CD14-positive monocyte (primary cell): ENCODE measurements at regions not wholly inside any gene's neighbourhood (a gene's known extent, or its start where the extent isn't known, plus 50 kb on each side); places are given as distances from the start of the nearest gene placed in this dataset.

Source experiments
- DNase-seq, 3 donors: peaks; one replicate each; pipeline ENCODE4 v3.0.0-alpha.2; 2011 to 2022
- H2AFZ ChIP-seq: 2 replicates; pipeline ENCODE4 v1.6.0; 2012; ENCODE audit warnings: mild to moderate bottlenecking, low read depth, low read length, inconsistent platforms; ENCODE audit not compliant: insufficient read depth, poor library complexity, severe bottlenecking
- H3K27ac ChIP-seq, 2 donors: 1 replicate in 1 of 2; 2 replicates in 1 of 2; pipeline ENCODE4 v1.5.1; 2012 to 2013; ENCODE audit warnings: low read length in 2 of 2, control low read depth in 1 of 2, inconsistent platforms in 1 of 2, low read depth in 1 of 2, mild to moderate bottlenecking in 1 of 2
- H3K27me3 ChIP-seq, 2 donors: one replicate each; pipeline versions ENCODE4 v1.6.0 to v1.6.1; 2011 to 2013; ENCODE audit warnings: low read length in 2 of 2; ENCODE audit not compliant: control insufficient read depth in 2 of 2, insufficient read depth in 2 of 2
- H3K36me3 ChIP-seq, 2 donors: replicated peaks in 1 of 2; 1 replicate in 1 of 2; 2 replicates in 1 of 2; pipeline versions ENCODE4 v1.5.1 to v1.6.1; 2012 to 2013; ENCODE audit warnings: low read length in 2 of 2, control low read depth in 1 of 2, inconsistent platforms in 1 of 2, mild to moderate bottlenecking in 1 of 2; ENCODE audit not compliant: insufficient read depth in 2 of 2, control insufficient read depth in 1 of 2
- H3K4me1 ChIP-seq, 2 donors: 1 replicate in 1 of 2; 2 replicates in 1 of 2; pipeline versions ENCODE4 v1.5.1 to v1.6.1; 2012 to 2013; ENCODE audit warnings: low read length in 2 of 2, control low read depth in 1 of 2, inconsistent platforms in 1 of 2, mild to moderate bottlenecking in 1 of 2, moderate library complexity in 1 of 2; ENCODE audit not compliant: insufficient read depth in 2 of 2, control insufficient read depth in 1 of 2
- H3K4me2 ChIP-seq: replicated peaks from 2 replicates; pipeline ENCODE3; 2012; ENCODE audit warnings: low read length, moderate library complexity, mild to moderate bottlenecking; ENCODE audit not compliant: poor library complexity, severe bottlenecking; ENCODE audit errors: extremely low read depth
- H3K4me3 ChIP-seq, 3 experiments: fragments of 200-600 bp in 1 of 3; sonication (generic) in 1 of 3; replicated peaks in 1 of 3; 1 replicate in 2 of 3; 2 replicates in 1 of 3; pipeline ENCODE4 v1.5.1; 2011 to 2013; ENCODE audit warnings: low read length in 3 of 3, mild to moderate bottlenecking in 3 of 3, control low read depth in 2 of 3, low read depth in 2 of 3, inconsistent platforms in 1 of 3, moderate library complexity in 1 of 3
- H3K79me2 ChIP-seq: 2 replicates; pipeline ENCODE4 v1.6.0; 2012; ENCODE audit warnings: mild to moderate bottlenecking, control low read depth, inconsistent platforms, low read length, moderate library complexity; ENCODE audit not compliant: insufficient read depth
- H3K9ac ChIP-seq: 2 replicates; pipeline ENCODE4 v1.6.0; 2017; ENCODE audit warnings: low read length, mild to moderate bottlenecking; ENCODE audit not compliant: insufficient read depth, poor library complexity, severe bottlenecking
- H3K9me3 ChIP-seq, 2 donors: replicated peaks in 1 of 2; 1 replicate in 1 of 2; 2 replicates in 1 of 2; pipeline versions ENCODE4 v1.5.1 to v1.6.1; 2012 to 2013; ENCODE audit warnings: low read length in 2 of 2, control low read depth in 1 of 2; ENCODE audit not compliant: control insufficient read depth in 1 of 2, insufficient read depth in 1 of 2
- H4K20me1 ChIP-seq: 2 replicates; pipeline ENCODE4 v1.6.0; 2012; ENCODE audit warnings: mild to moderate bottlenecking, low read length, control low read depth, moderate library complexity; ENCODE audit not compliant: insufficient read depth
- H3K27ac Mint-ChIP-seq, 7 donors: one replicate each; pipeline ENCODE4 v1.8.0; 2020; ENCODE audit warnings: mild to moderate bottlenecking in 7 of 7, mixed read lengths in 7 of 7, moderate library complexity in 6 of 7, inconsistent platforms in 2 of 7
- H3K27me3 Mint-ChIP-seq, 3 donors: one replicate each; pipeline ENCODE4 v1.8.0; 2021 to 2022; ENCODE audit warnings: low read depth in 3 of 3, mild to moderate bottlenecking in 3 of 3, mixed read lengths in 3 of 3, moderate library complexity in 3 of 3, inconsistent platforms in 1 of 3
- H3K36me3 Mint-ChIP-seq, 2 donors: one replicate each; pipeline ENCODE4 v1.8.0; 2020; ENCODE audit warnings: mixed read lengths in 2 of 2, inconsistent platforms in 1 of 2, mild to moderate bottlenecking in 1 of 2
- H3K4me1 Mint-ChIP-seq: one replicate; pipeline ENCODE4 v1.8.0; 2020; ENCODE audit warnings: mild to moderate bottlenecking, mixed read lengths
- H3K4me3 Mint-ChIP-seq, 2 donors: one replicate each; pipeline ENCODE4 v1.8.0; 2020; ENCODE audit warnings: mild to moderate bottlenecking in 2 of 2, mixed read lengths in 2 of 2, moderate library complexity in 1 of 2
- H3K9me3 Mint-ChIP-seq, 7 donors: one replicate each; pipeline ENCODE4 v1.8.0; 2020 to 2022; ENCODE audit warnings: mixed read lengths in 7 of 7, mild to moderate bottlenecking in 6 of 7, moderate library complexity in 6 of 7, inconsistent platforms in 2 of 7
- WGBS: methylation state at CpG from one replicate; pipeline ENCODE4 v1.1.5; 2013; ENCODE audit warnings: missing lambda C conversion rate; ENCODE audit not compliant: insufficient coverage; 5-methylcytosine and 5-hydroxymethylcytosine counted together
- intact Hi-C, 2 donors: fragments of 100-400 bp; cut with micrococcal nuclease; formaldehyde crosslinking; loops; one replicate each; pipeline versions ENCODE4 v1.15.0 to v1.15.1; 2023
- TF ChIP-seq, protein P1 (sequence below): fragments of 200-600 bp; IDR thresholded peaks from one replicate; pipeline ENCODE4 v1.8.0; 2022; ENCODE audit warnings: antibody characterized with exemption, mild to moderate bottlenecking

DNA sequence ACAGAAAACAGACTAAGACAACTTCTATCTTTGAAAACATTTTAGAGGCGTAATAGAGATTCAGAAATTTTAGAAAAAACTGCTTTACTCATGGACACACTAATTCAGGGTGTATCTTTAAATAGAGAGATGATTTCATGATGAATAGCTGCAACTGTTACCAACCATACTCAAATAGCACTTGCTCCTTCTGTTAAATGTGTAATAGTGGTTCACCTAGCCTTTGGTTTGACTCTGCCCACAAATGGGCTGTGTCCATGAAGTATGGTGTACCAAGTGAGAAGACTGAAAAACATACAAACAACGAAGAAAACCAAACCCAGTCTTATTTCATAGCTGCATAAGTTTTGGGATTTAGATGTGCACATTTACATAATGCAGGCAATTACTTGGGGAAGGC lies 610.6 kb downstream of the PLCL1 start:
- no peaks in the 10 kb centered on the region for H3K27me3 ChIP-seq
- no peaks in the 10 kb centered on the region for H3K9me3 ChIP-seq
- no peaks in the 10 kb centered on the region for H3K9me3 Mint-ChIP-seq
- no peak overlapping the region for H3K9ac ChIP-seq
- no peaks in the 10 kb centered on the region for H3K79me2 ChIP-seq
- intact Hi-C loops = no loop called here
- H3K4me2 ChIP-seq = no peak overlapping the region
- H3K4me3 ChIP-seq = no peak overlapping the region
- no peak overlapping the region for H2AFZ ChIP-seq
- H3K4me1 ChIP-seq = no peaks in the 10 kb centered on the region
- no peaks in the 10 kb centered on the region for H3K4me1 Mint-ChIP-seq
- DNase-seq = no peak
- H3K27ac ChIP-seq = no peak overlapping the region
- no peaks in the 10 kb centered on the region for H3K36me3 ChIP-seq
- H3K4me3 Mint-ChIP-seq = no peak overlapping the region
- no peaks in the 10 kb centered on the region for H3K36me3 Mint-ChIP-seq
- H3K27ac Mint-ChIP-seq = no peak overlapping the region
- no peaks in the 10 kb centered on the region for H4K20me1 ChIP-seq
- TF ChIP-seq, protein P1, sequence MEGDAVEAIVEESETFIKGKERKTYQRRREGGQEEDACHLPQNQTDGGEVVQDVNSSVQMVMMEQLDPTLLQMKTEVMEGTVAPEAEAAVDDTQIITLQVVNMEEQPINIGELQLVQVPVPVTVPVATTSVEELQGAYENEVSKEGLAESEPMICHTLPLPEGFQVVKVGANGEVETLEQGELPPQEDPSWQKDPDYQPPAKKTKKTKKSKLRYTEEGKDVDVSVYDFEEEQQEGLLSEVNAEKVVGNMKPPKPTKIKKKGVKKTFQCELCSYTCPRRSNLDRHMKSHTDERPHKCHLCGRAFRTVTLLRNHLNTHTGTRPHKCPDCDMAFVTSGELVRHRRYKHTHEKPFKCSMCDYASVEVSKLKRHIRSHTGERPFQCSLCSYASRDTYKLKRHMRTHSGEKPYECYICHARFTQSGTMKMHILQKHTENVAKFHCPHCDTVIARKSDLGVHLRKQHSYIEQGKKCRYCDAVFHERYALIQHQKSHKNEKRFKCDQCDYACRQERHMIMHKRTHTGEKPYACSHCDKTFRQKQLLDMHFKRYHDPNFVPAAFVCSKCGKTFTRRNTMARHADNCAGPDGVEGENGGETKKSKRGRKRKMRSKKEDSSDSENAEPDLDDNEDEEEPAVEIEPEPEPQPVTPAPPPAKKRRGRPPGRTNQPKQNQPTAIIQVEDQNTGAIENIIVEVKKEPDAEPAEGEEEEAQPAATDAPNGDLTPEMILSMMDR = no peak
- peaks cover 0 to 1% (median 0%) of the 10 kb centered on the region in 3 donors for H3K27me3 Mint-ChIP-seq
- WGBS = no CpG with 5 or more reads among the region's 2 CpGs

DNA sequence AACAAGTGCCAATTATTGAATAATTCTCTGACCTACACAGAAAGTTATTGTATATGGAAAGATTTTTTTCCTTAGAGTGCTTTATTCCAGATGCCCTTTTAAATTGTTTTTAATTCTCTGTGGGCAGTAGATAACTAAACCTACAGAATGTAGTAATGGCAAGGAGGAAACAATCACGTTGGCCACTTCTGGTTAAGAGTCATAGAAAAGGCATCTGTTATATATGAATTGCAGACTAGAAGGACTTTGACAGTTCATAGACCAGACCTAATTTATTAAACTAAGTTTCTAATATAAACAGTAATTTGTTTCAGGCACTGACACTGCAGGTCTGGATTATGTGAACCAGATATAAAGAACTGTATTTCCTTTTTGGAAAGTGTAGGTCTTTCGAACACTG lies 607.5 kb downstream of the PLCL1 start:
- H3K4me3 Mint-ChIP-seq = no peak overlapping the region
- no peaks in the 10 kb centered on the region for H3K4me1 ChIP-seq
- no peaks in the 10 kb centered on the region for H3K27me3 ChIP-seq
- H3K36me3 ChIP-seq = no peaks in the 10 kb centered on the region
- no peaks in the 10 kb centered on the region for H3K9me3 Mint-ChIP-seq
- no peak overlapping the region for H3K9ac ChIP-seq
- H4K20me1 ChIP-seq = no peaks in the 10 kb centered on the region
- intact Hi-C loops = no loop called here
- peaks cover 0 to 2% (median 0%) of the 10 kb centered on the region in 3 donors for H3K27me3 Mint-ChIP-seq
- H3K27ac Mint-ChIP-seq = no peak overlapping the region
- H3K4me1 Mint-ChIP-seq = no peaks in the 10 kb centered on the region
- DNase-seq = no peak
- no peaks in the 10 kb centered on the region for H3K36me3 Mint-ChIP-seq
- H3K9me3 ChIP-seq = no peaks in the 10 kb centered on the region
- TF ChIP-seq, protein P1 = no peak
- H3K79me2 ChIP-seq = no peaks in the 10 kb centered on the region
- no CpG with 5 or more reads among the region's 2 CpGs for whole genome bisulfite sequencing
- H3K4me3 ChIP-seq = no peak overlapping the region
- no peak overlapping the region for H3K27ac ChIP-seq
- H3K4me2 ChIP-seq = no peak overlapping the region
- H2AFZ ChIP-seq = no peak overlapping the region
